ENCODE measurements at regions not wholly inside any gene's neighbourhood (a gene's known extent, or its start where the extent isn't known, plus 50 kb on each side); places are given as distances from the start of the nearest gene placed in this dataset.

GRCh38 chr5:164466033-164466432 is 960.6 kb downstream of the MAT2B start:
- H2AFZ ChIP-seq (ENCODE audit: low read depth, low read length) = no peak overlapping the region
- H3K27me3 ChIP-seq (ENCODE audit: insufficient read depth, low read depth, low read length) = no peaks in the 10 kb centered on the region
- no peaks in the 10 kb centered on the region for H4K20me1 ChIP-seq (ENCODE audit: insufficient read depth)
- H3F3A ChIP-seq (ENCODE audit: insufficient read depth, low read length, poor library complexity, severe bottlenecking) = no peaks in the 10 kb centered on the region
- H3K4me2 ChIP-seq (ENCODE audit: low read length) = no peak overlapping the region
- H3K9me3 ChIP-seq (ENCODE audit: low read length) = no peaks in the 10 kb centered on the region
- H3K9me2 ChIP-seq (ENCODE audit: insufficient read depth, low read length) = no peaks in the 10 kb centered on the region
- H3K79me2 ChIP-seq (replicated peaks; ENCODE audit: insufficient read depth, low read length) = no peaks in the 10 kb centered on the region
- no peak overlapping the region for H3K27ac ChIP-seq (ENCODE audit: low read length)
- H3K4me3 ChIP-seq (ENCODE audit: low read length) = no peak overlapping the region
- no peak overlapping the region for H3K9ac ChIP-seq (ENCODE audit: low read length)
- no peaks in the 10 kb centered on the region for H3K36me3 ChIP-seq (ENCODE audit: insufficient read depth, low read length)
- TF ChIP-seq CTCF (IDR thresholded peaks at IDR 0.05; ENCODE audit: poor library complexity, severe bottlenecking) (no peak), POLR2AphosphoS5 (IDR thresholded peaks at IDR 0.05) (no peak), SMC3 (conservative IDR thresholded peaks at IDR 0.05; ENCODE audit: poor library complexity) (no peak), RAD21 (conservative IDR thresholded peaks at IDR 0.05) (no peak)

GRCh38 chr5:164470312-164470711 is 964.9 kb downstream of the MAT2B start:
- no peak overlapping the region for H3K27ac ChIP-seq (ENCODE audit: low read length)
- TF ChIP-seq EZH2 (IDR thresholded peaks at IDR 0.05; ENCODE audit: borderline replicate concordance, insufficient read depth, low read length, poor library complexity, severe bottlenecking) = no peak
- no peak for TF ChIP-seq POLR2AphosphoS5 (IDR thresholded peaks at IDR 0.05)
- TF ChIP-seq SMC3 (conservative IDR thresholded peaks at IDR 0.05; ENCODE audit: poor library complexity) = no peak
- TF ChIP-seq MXI1 (conservative IDR thresholded peaks at IDR 0.05; ENCODE audit: poor library complexity, severe bottlenecking) = no peak
- no peak for TF ChIP-seq RAD21 (conservative IDR thresholded peaks at IDR 0.05)
- no peak for TF ChIP-seq CTCF (IDR thresholded peaks at IDR 0.05; ENCODE audit: poor library complexity, severe bottlenecking)
- no peak for TF ChIP-seq REST (IDR thresholded peaks at IDR 0.05; ENCODE audit: borderline replicate concordance)
- TF ChIP-seq TAF1 (IDR thresholded peaks at IDR 0.05; ENCODE audit: low read depth) = no peak
- no peak for TF ChIP-seq EP300 (conservative IDR thresholded peaks at IDR 0.05; ENCODE audit: poor library complexity, severe bottlenecking)
- no peak overlapping the region for H3K4me2 ChIP-seq (ENCODE audit: low read length)
- H3F3A ChIP-seq (ENCODE audit: insufficient read depth, low read length, poor library complexity, severe bottlenecking) = no peaks in the 10 kb centered on the region
- no peak overlapping the region for H3K4me3 ChIP-seq (ENCODE audit: low read length)
- H2AFZ ChIP-seq (ENCODE audit: low read depth, low read length) = no peak overlapping the region
- no peak overlapping the region for H3K9ac ChIP-seq (ENCODE audit: low read length)
- no peaks in the 10 kb centered on the region for H3K36me3 ChIP-seq (ENCODE audit: insufficient read depth, low read length)
- no peaks in the 10 kb centered on the region for H3K9me2 ChIP-seq (ENCODE audit: insufficient read depth, low read length)
- H3K79me2 ChIP-seq (replicated peaks; ENCODE audit: insufficient read depth, low read length) = no peaks in the 10 kb centered on the region
- H4K20me1 ChIP-seq (ENCODE audit: insufficient read depth) = no peaks in the 10 kb centered on the region
- H3K27me3 ChIP-seq (ENCODE audit: insufficient read depth, low read depth, low read length) = no peaks in the 10 kb centered on the region
- no peaks in the 10 kb centered on the region for H3K9me3 ChIP-seq (ENCODE audit: low read length)
